SW 1271 (cell line): ENCODE measurements at regions not wholly inside any gene's neighbourhood (a gene's known extent, or its start where the extent isn't known, plus 50 kb on each side); places are given as distances from the start of the nearest gene placed in this dataset.

Source experiments
- DNase-seq, 2 experiments: peaks; one replicate each; lab custom pipeline; 2025; lab: John Stamatoyannopoulos, UW

- DNase-seq = no peak
Measured at GRCh38 chr12:24723759-24724158, 225.1 kb downstream of the BCAT1 start.

DNA sequence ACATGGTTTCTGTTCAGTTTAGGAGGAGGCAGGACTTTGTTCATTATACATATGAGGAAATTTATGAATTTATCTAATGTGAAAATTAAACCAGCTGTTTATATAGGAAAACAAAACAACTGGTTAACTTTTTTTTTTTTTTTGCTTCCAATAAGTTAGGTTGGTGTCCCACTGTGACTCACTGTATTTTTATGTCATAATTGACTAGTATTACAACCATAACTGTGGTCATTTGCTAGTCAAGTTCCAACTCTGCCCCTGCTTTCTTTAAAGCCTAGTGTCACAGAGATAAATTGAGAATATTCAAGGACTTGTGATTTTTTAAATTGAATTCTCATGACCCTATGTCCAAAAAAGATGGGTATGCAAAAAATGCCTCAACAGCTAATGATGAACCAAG is 227.7 kb downstream of the BCAT1 start:
- DNase-seq = no peak

DNA sequence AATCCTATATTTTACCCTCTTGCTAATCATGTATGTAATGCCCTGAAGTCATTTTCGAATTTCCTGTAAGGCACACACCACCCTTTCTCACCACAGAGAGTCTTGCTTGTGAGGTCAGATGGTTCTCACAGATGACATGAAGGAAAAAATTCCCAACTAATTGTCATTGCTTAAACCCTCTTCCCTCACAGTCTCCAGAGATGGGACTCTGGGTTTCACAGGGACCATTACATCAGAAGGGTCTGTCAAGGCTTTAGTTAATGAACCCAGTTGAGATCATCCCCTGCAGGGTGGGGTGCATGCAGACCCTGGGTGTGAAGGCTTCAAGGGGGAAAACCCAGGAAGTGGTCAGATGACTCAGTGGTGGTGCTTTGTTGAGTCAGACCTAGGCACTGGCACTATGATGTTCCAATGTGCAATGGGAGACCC is 229.6 kb downstream of the BCAT1 start:
- peak; percentile 30 to 61 for DNase-seq

GRCh38 chr12:24718617-24719016 is 230.3 kb downstream of the BCAT1 start:
- no peak for DNase-seq

GRCh38 chr12:24714237-24714636 is 234.7 kb downstream of the BCAT1 start:
- no peak for DNase-seq

DNA sequence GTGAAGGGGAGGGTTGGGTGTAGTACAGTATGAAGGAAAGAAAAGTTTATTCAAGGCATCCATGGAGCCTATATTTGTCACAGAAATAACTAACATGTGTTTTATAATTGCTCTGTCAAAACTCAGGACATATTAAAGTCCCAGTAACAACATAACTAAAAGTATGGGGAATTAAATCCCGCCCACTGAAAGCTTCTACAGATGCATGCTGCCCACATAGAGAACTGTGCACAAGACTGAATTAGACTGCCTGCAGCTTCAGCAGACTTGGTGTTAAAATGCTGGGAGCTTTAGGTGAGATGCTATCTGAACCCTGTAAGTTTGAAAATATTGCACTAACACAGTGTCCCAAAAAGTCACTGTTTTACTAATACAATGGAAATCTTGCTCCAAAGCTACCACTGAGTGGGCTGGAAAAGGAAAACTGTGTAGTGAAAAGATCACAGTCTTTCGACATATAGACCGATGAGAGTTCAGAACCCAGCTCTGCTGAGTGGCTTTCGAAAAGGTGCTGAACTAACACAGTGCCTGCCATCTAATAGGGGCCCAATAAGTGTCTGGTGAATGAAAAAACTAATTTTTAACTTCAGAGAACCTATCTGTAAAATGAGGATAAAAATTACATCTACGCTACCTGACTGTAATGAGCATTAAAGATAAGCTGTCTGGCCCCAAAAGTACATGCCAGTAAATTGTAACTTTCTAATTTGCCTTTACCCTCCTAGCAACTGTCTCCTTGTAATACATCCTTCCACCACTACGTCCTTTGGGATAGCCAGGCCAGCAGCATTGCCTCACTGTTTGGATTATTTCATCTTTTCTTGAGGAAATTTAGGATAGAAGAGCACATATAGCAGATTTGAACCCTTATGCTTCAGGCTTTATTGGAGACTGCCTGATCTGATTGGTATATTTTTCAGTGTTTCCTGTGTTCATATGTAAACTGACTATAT is 237.6 kb downstream of the BCAT1 start:
- DNase-seq = no peak

DNA sequence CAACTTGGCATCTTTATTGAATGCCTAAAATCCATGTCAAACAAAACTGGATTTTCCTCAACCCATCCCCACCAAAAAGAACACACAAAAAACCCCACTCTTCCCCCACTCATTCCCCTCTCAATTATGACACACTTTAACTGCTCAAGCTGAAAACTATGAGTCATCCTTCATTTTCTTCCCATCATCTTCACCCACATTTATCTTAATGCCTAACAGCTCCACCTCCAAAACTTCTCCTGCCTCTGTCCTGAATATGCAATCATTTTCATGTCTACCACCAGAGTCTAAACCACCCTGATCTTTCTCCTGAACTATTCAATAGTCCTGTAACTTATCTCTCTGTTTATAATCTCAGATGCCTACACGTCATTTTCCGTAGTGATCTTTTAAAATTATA is 239.7 kb downstream of the BCAT1 start:
- no peak for DNase-seq

GRCh38 chr12:24708718-24709117 is 240.2 kb downstream of the BCAT1 start:
- DNase-seq = no peak

DNA sequence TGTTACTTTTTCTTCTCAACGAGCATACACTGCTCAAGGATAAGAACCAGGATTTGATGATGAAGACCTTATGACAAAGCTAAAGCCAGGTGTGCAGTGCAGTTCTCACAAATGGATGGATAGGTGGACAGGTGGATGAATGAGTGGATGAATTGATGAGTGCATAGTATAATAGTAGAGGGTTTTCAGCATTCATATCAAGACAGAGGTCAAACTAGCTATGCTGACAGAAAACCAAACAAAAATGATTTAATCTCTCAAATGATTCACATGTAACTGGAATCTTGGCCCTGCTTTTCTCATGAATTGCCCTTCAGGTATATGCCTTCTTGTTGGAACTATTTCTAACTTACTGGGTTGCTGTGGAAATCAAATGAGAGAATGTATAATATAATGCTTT is 240.9 kb downstream of the BCAT1 start:
- DNase-seq = no peak

DNA sequence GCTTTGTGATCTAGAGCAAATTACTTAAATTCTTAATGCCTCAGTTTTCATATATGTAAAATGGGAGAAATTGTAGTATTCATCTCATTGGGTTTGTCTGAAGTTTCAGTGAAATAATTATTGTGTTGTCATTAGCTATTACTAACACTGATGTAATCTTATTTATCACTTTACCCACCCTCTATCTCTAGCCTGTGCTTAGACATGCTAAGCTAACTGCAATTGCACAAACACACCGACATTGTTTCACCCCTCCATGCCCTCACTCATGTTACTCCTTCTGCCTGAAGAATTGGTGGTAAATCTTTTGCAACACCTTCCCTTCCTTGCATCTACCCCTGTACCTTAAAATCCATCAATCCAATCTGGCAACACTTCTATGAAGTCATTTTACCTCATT is 241.6 kb downstream of the BCAT1 start:
- DNase-seq = no peak

DNA sequence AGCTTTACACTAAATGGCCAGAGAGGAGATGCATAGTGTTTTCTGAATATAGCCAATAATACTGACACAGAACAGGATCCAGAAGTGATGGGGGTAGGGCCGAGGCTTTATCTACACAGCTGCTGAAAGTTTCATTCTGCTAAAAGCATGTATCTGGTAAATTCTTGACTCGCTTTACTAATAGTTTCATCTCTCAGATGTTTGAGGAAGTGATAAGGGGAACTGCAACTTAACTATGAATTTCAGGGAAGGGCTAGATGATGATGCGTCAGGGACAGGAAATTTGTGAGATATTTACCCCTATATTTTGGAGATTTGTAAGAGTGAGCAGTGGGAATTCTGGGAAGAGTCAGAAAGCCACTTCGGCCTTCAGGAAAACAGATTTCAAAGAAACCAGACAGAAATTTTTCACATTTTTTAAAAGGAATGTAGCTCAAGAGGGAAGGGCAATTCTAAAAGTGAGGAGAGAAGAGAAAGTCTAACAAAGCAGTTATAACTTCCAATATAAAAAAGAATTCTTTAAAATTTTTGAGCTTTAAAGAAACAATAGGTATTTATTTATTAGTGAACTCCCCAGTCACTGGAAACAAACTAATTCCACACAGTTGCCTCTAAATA is 243.1 kb downstream of the BCAT1 start:
- DNase-seq = no peak

DNA sequence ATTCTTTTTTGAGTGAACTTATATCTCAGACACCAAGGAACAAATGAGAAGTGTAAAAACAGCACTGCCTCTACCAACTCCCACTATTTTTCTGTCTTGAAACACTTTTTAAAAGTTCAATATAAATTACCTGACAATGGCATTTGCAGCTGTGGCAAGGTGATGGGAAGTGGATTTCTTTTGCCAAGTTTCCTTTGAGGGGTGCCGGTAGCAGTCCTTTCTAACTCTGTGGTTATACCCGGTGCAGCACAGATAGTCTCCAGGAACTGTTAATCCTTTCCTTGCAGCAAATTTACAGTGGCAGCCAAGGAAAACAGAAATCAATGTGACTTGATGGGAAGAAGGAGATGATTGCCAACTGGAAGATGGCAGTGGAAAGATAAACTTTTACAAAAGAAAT is 243.7 kb downstream of the BCAT1 start:
- no peak for DNase-seq

GRCh38 chr12:24701343-24701742 is 247.6 kb downstream of the BCAT1 start:
- no peak for DNase-seq

GRCh38 chr12:24698972-24699371 is 249.9 kb downstream of the BCAT1 start:
- no peak for DNase-seq

DNA sequence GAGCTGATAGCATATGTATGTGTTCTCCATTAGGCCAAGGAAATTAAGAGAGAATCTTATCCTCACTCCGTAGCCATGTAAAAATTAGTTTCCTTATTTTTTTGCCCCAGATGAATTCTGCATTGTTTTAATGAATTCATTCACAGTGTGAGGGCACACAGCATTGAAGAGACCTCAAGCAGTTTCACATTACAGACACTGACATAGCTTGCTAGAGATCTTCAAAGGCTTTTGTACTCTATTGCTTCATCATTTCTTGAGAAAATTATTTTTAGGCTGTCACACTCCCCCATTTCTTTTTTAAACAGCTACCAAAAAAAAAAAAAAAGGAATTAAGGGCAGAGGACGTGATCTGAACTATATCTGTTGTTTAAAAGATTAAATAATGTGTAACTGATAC is 251.1 kb downstream of the BCAT1 start:
- no peak for DNase-seq

- no peak for DNase-seq
Measured at GRCh38 chr12:24697295-24697694, 251.6 kb downstream of the BCAT1 start.

- DNase-seq = no peak
Measured at GRCh38 chr12:24696800-24697199, 252.1 kb downstream of the BCAT1 start.

DNA sequence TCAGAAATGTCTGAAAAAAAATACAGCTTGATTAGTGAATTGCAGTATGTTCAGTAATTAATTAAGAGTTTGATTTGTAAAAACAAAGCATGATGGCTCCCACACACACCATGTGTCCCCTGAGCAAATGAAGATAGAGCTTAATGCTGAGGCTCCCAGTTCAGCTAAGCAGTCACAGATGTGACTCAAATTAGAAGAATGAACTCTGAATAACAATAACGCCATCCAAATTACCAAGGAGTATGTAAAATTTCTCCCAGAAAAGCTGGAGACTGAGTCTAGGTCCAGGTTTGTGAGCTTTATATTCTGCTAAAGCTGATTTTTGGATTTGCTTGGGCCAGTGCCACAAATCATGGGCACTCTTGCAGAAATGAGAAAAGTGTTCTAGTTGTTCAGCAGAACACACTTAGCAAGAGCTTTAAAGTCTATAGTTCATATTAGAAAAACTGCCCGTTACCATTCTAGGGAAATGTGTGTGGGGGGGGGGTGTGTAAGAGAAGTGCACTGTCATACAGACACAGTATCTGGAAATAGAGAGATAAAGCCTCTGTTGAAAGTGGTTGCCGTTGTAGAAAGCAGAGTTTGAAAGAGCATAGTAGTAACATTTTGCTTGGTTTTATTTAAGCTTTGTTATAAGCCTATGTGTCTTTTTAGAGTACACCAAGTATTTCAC is 253.1 kb downstream of the BCAT1 start:
- no peak for DNase-seq

DNA sequence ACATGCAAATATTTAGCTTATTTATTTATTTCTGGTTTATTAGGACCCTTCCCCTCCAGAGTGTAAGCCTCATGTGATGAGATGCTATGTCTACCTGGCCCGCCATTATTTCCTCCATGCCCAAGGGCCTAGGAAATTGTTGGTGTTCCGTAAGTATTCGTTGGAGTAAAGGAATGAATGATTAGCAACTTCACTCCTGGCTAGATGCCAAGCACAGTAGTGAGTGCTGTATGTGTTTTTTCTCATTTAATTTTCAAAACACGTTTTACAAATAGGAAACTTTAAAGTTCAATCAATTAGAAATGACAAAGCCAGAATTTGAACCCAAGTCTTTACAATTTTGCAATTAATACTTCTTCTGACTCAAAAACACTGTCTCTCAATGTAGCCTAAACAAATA is 253.8 kb downstream of the BCAT1 start:
- DNase-seq = no peak

DNA sequence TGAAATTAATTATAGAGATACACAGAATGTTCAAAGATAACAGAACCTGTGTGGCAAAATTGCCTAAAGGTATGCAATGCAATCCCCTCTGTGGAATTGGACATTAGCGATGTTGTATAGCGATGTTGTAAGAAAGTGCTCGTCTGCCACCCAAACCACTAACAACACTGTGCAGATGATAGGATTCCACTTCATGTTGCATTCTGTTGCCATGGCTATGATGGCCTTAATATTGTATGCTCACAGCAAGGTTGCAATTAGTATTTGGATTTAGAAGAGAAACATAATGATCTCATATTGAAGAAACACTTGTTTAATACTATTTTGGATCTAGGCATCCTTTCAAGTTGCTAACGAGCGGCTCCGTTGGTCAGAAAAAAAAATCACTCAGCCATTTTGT is 260.3 kb downstream of the BCAT1 start:
- no peak for DNase-seq

DNA sequence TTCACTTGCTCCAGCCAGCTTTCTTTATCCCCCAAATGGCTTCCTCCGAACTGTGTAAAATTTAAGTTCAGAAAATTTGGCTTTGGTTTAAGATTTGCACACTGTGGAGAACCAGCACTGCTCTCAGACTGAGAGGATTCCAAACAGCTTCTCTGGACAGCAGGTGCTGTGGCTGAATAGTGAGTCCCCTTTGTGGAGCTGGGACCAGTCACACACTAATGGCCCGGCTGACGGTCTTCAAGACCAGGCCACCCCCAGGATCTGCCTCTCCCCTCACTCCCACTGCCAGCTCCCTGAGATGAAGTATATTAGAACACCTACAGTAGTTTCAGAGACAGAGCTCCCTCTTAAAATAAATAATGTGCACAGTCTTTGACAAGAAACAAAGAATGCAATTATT is 267.3 kb downstream of the BCAT1 start:
- no peak for DNase-seq

- DNase-seq = no peak
Measured at GRCh38 chr12:24679126-24679525, 269.8 kb downstream of the BCAT1 start.

- no peak for DNase-seq
Measured at GRCh38 chr12:24678436-24678835, 270.5 kb downstream of the BCAT1 start.
